Ramos (cell line): ENCODE measurements at regions not wholly inside any gene's neighbourhood (a gene's known extent, or its start where the extent isn't known, plus 50 kb on each side); places are given as distances from the start of the nearest gene placed in this dataset.

Source experiments
- in situ Hi-C: fragments of 300-500 bp; cut with MboI; formaldehyde crosslinking; loops from one replicate; pipeline ENCODE4 v1.14.3; 2022; ENCODE audit warnings: low sequenced_read_pairs; ENCODE audit not compliant: unreplicated experiment

- in situ Hi-C loops = loop anchor here (10.0 kb wide), 1 partner anchor 639 kb away; no protein-coding TSS in a partner anchor
Observed at GRCh38 chr7:130875901-130876300, 141.9 kb upstream of the KLF14 start.

- in situ Hi-C loops = loop anchor here (10.0 kb wide), 1 partner anchor 637 kb away; no protein-coding TSS in a partner anchor
Observed at GRCh38 chr7:130877236-130877990, 143.4 kb upstream of the KLF14 start.

GRCh38 chr7:130877991-130878305, 143.9 kb upstream of the KLF14 start:
- in situ Hi-C loops = loop anchor here (10.0 kb wide), 1 partner anchor 637 kb away; no protein-coding TSS in a partner anchor

GRCh38 chr7:130878785-130879184, 144.8 kb upstream of the KLF14 start:
- in situ Hi-C loops = loop anchor here (10.0 kb wide), 1 partner anchor 636 kb away; no protein-coding TSS in a partner anchor

- in situ Hi-C loops = loop anchor here (10.0 kb wide), 1 partner anchor 636 kb away; no protein-coding TSS in a partner anchor
Observed at GRCh38 chr7:130879191-130879590, 145.2 kb upstream of the KLF14 start.

GRCh38 chr7:130880668-130881067, 146.7 kb upstream of the KLF14 start:
- in situ Hi-C loops = no loop called here

- in situ Hi-C loops = no loop called here
Observed at GRCh38 chr7:130881091-130881798, 147.2 kb upstream of the KLF14 start.

- in situ Hi-C loops = no loop called here
Observed at GRCh38 chr7:130881799-130882141, 147.8 kb upstream of the KLF14 start.

- in situ Hi-C loops = no loop called here
Observed at GRCh38 chr7:130882396-130882795, 148.4 kb upstream of the KLF14 start.

GRCh38 chr7:130883928-130884327, 149.9 kb upstream of the KLF14 start:
- in situ Hi-C loops = no loop called here

- in situ Hi-C loops = no loop called here
Observed at GRCh38 chr7:130884437-130885417, 150.7 kb upstream of the KLF14 start.

GRCh38 chr7:130886438-130887135, 152.6 kb upstream of the KLF14 start:
- in situ Hi-C loops = no loop called here

GRCh38 chr7:130887182-130887956, 153.4 kb upstream of the KLF14 start:
- in situ Hi-C loops = no loop called here

- in situ Hi-C loops = no loop called here
Observed at GRCh38 chr7:130887957-130888371, 154.0 kb upstream of the KLF14 start.

GRCh38 chr7:130888468-130888867, 154.5 kb upstream of the KLF14 start:
- in situ Hi-C loops = no loop called here

- in situ Hi-C loops = no loop called here
Observed at GRCh38 chr7:130890176-130891020, 156.4 kb upstream of the KLF14 start.

- in situ Hi-C loops = no loop called here
Observed at GRCh38 chr7:130891254-130892094, 157.5 kb upstream of the KLF14 start.
